Osteocyte (in vitro differentiated cells): ENCODE measurements at regions not wholly inside any gene's neighbourhood (a gene's known extent, or its start where the extent isn't known, plus 50 kb on each side); places are given as distances from the start of the nearest gene placed in this dataset.

Source experiments
- DNase-seq: peaks from one replicate; pipeline ENCODE4 v3.0.0; 2021; ENCODE audit warnings: mixed read lengths; ENCODE audit not compliant: unreplicated experiment; ENCODE audit errors: extremely low spot score
- H3K27ac Mint-ChIP-seq: one replicate; pipeline ENCODE4 v1.8.0; 2021; ENCODE audit warnings: mild to moderate bottlenecking, mixed read lengths; ENCODE audit not compliant: unreplicated experiment
- H3K27me3 Mint-ChIP-seq: one replicate; pipeline ENCODE4 v1.8.0; 2021; ENCODE audit warnings: mixed read lengths; ENCODE audit not compliant: unreplicated experiment
- H3K36me3 Mint-ChIP-seq: one replicate; pipeline ENCODE4 v1.8.0; 2021; ENCODE audit warnings: mixed read lengths; ENCODE audit not compliant: unreplicated experiment
- H3K4me1 Mint-ChIP-seq: one replicate; pipeline ENCODE4 v1.8.0; 2021; ENCODE audit warnings: mixed read lengths; ENCODE audit not compliant: unreplicated experiment
- H3K4me3 Mint-ChIP-seq: one replicate; pipeline ENCODE4 v1.8.0; 2021; ENCODE audit warnings: mild to moderate bottlenecking, moderate library complexity, mixed read lengths; ENCODE audit not compliant: unreplicated experiment
- H3K9me3 Mint-ChIP-seq: one replicate; pipeline ENCODE4 v1.8.0; 2021; ENCODE audit warnings: mixed read lengths; ENCODE audit not compliant: unreplicated experiment
- TF ChIP-seq, protein P1 (sequence below): fragments of 200-600 bp; sonication (generic); IDR thresholded peaks from 2 replicates; pipeline ENCODE4 v1.5.0; 2021; ENCODE audit warnings: antibody characterized with exemption, mild to moderate bottlenecking, moderate library complexity

DNA sequence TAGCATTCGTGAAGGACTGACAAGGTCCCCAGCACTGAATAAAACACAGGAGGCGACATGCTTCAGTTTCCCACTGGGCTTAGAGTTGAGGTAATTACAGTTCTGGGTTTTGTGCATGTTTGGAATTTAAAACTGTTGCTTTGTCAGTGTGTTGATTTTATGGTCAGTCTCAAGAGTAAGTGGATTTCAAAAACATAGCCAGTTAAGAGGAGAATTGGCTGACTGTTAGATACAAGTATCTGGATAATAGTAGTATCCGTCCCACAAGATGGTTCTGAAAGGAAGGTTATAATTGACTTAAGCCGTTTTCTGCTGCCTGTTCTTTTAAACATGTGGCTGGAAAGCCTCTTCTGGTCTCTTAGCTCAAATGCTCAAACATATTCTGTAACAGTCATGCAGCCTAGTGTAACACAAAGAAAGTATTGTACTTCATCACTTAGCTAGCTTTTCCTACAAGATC, 170.9 kb downstream of the POLR1F start:
- Mint-ChIP-seq H3K9me3 (no peaks in the 10 kb centered on the region), H3K36me3 (no peaks in the 10 kb centered on the region), H3K27me3 (no peaks in the 10 kb centered on the region), H3K4me1 (peaks cover 10% of the 10 kb centered on the region), H3K4me3 (peak overlapping the region; percentile 14), H3K27ac (peak overlapping the region; percentile 63)
- TF ChIP-seq, protein P1, sequence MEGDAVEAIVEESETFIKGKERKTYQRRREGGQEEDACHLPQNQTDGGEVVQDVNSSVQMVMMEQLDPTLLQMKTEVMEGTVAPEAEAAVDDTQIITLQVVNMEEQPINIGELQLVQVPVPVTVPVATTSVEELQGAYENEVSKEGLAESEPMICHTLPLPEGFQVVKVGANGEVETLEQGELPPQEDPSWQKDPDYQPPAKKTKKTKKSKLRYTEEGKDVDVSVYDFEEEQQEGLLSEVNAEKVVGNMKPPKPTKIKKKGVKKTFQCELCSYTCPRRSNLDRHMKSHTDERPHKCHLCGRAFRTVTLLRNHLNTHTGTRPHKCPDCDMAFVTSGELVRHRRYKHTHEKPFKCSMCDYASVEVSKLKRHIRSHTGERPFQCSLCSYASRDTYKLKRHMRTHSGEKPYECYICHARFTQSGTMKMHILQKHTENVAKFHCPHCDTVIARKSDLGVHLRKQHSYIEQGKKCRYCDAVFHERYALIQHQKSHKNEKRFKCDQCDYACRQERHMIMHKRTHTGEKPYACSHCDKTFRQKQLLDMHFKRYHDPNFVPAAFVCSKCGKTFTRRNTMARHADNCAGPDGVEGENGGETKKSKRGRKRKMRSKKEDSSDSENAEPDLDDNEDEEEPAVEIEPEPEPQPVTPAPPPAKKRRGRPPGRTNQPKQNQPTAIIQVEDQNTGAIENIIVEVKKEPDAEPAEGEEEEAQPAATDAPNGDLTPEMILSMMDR, result no peak
- DNase-seq, result no peak

DNA sequence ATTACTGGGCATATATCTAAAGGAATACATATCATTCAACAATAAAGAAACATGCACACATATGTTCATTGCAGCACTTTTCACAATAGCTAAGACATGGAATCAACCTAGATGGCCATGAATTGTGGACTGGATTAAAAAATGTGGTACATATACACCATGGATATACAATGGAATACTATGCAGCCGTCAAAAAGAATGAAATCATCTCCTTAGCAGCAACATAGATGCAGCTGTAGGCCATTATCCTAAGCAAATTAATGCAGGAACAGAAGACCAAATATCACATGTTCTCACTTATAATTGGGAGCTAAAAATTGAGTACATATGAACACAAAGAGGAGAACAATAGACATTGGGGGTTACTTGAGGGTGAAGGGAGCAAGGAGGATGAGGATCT, 175.6 kb downstream of the POLR1F start:
- Mint-ChIP-seq H3K27ac (no peak overlapping the region), H3K36me3 (no peaks in the 10 kb centered on the region), H3K4me3 (no peak overlapping the region), H3K4me1 (peaks cover 8% of the 10 kb centered on the region), H3K27me3 (no peaks in the 10 kb centered on the region), H3K9me3 (no peaks in the 10 kb centered on the region)
- TF ChIP-seq, protein P1, result no peak
- DNase-seq, result no peak

DNA sequence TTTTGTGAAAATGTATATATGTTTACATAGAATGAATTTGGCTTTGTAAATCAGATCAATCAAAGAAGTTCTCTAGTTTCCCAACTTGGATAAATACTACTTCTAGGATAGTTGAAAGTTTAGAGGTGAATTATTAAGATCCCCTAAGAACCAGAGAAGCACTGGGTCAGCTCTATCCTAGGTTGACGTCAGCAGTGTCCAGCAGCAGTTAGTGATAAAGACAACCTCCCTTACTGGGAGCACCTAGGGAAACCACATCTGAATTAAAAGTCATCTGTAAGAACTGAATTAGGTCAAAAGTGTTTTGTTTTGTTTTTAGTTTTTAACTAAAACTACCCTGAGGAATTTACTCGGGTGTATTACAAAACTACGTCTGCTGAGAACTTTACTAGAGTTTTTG, 178.0 kb downstream of the POLR1F start:
- Mint-ChIP-seq H3K4me1 (peaks cover 10% of the 10 kb centered on the region), H3K9me3 (no peaks in the 10 kb centered on the region), H3K4me3 (no peak overlapping the region), H3K27me3 (no peaks in the 10 kb centered on the region), H3K27ac (no peak overlapping the region), H3K36me3 (no peaks in the 10 kb centered on the region)
- TF ChIP-seq, protein P1, result no peak
- DNase-seq, result no peak

DNA sequence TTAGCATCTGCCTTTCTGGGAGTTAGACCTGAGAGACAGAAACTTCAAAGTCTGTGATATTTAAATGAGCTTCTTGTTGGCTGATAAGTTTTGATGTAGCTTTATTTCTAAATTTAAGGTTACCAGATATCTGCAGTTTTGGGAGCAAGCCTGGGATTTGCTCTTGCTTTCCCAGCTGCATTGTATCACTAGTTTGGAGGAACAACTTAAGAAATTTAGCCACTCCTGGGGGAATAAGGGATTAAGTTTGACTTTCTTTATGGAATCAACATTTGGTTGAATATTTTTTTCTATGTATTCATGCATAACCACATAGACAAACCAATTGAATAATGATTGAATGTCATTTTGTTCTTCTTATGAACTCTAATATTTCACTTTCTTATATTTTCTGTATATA, 178.6 kb downstream of the POLR1F start:
- Mint-ChIP-seq H3K9me3 (no peaks in the 10 kb centered on the region), H3K4me3 (no peak overlapping the region), H3K4me1 (peaks cover 13% of the 10 kb centered on the region), H3K36me3 (no peaks in the 10 kb centered on the region), H3K27ac (no peak overlapping the region), H3K27me3 (no peaks in the 10 kb centered on the region)
- no peak for DNase-seq
- TF ChIP-seq, protein P1, result no peak

DNA sequence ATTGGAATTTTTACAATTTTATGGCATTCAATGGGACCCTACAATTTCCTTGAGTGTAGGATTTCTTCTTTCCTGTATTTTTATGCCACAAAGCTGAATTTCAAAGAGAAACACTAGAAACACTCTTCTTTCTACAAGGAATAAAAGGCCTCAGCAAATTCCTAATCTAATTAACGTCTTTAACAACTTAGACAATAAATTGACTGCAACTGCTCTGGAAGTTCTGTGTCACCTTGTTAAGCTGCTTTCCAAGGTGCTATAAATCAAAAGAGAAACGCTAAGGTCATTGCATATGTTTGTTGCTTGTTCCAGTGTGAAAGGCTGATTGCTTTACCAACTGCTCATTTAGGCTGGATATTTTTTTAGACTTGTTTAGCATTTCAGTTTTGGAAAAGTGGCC, 182.2 kb downstream of the POLR1F start:
- Mint-ChIP-seq H3K4me1 (peaks cover 26% of the 10 kb centered on the region), H3K4me3 (no peak overlapping the region), H3K27me3 (no peaks in the 10 kb centered on the region), H3K9me3 (no peaks in the 10 kb centered on the region), H3K36me3 (no peaks in the 10 kb centered on the region), H3K27ac (peak overlapping the region; percentile 27)
- no peak for DNase-seq
- TF ChIP-seq, protein P1, result no peak
